ENCODE measurements at regions not wholly inside any gene's neighbourhood (a gene's known extent, or its start where the extent isn't known, plus 50 kb on each side); places are given as distances from the start of the nearest gene placed in this dataset.
"Not testable (repeated sequence)": the region's sequence is repeated elsewhere in the genome, so short reads cannot be mapped to it uniquely, and the experiment has no call there.

GRCh38 chr1:121006826-121007225 lies 117.3 kb downstream of the PPIAL4A start:
- not testable (repeated sequence) for DNase-seq (ENCODE audit: low spot score)

GRCh38 chr1:121007755-121008154 lies 118.2 kb downstream of the PPIAL4A start:
- not testable (repeated sequence) for DNase-seq (ENCODE audit: low spot score)

- DNase-seq (ENCODE audit: low spot score): not testable (repeated sequence)
These were observed 119.1 kb downstream of the PPIAL4A start for GRCh38 chr1:121008512-121009215.

- DNase-seq (ENCODE audit: low spot score): not testable (repeated sequence)
These were observed 119.9 kb downstream of the PPIAL4A start for GRCh38 chr1:121009216-121010057.

- not testable (repeated sequence) for DNase-seq (ENCODE audit: low spot score)
These were observed 120.6 kb downstream of the PPIAL4A start for GRCh38 chr1:121010141-121010540.

GRCh38 chr1:121013181-121013580 lies 123.6 kb downstream of the PPIAL4A start:
- DNase-seq (ENCODE audit: low spot score): not testable (repeated sequence)

- DNase-seq (ENCODE audit: low spot score): peak; percentile 75
These were observed 126.8 kb downstream of the PPIAL4A start for GRCh38 chr1:121016182-121017028.

GRCh38 chr1:121019715-121020349 lies 130.3 kb downstream of the PPIAL4A start:
- DNase-seq (ENCODE audit: low spot score): not testable (repeated sequence)

- peak; percentile 42 for DNase-seq (ENCODE audit: low spot score)
These were observed 131.0 kb downstream of the PPIAL4A start for GRCh38 chr1:121020350-121021236.

- DNase-seq (ENCODE audit: low spot score): not testable (repeated sequence)
These were observed 132.1 kb downstream of the PPIAL4A start for GRCh38 chr1:121021716-121022115.

GRCh38 chr1:121032878-121033494 lies 143.4 kb downstream of the PPIAL4A start:
- not testable (repeated sequence) for DNase-seq (ENCODE audit: low spot score)

GRCh38 chr1:121036792-121037191 lies 147.2 kb downstream of the PPIAL4A start:
- DNase-seq (ENCODE audit: low spot score): not testable (repeated sequence)

GRCh38 chr1:121040974-121041373 lies 143.2 kb downstream of the FAM72B start:
- not testable (repeated sequence) for DNase-seq (ENCODE audit: low spot score)

- not testable (repeated sequence) for DNase-seq (ENCODE audit: low spot score)
These were observed 142.6 kb downstream of the FAM72B start for GRCh38 chr1:121041497-121041896.

GRCh38 chr1:121042882-121043281 lies 141.3 kb downstream of the FAM72B start:
- not testable (repeated sequence) for DNase-seq (ENCODE audit: low spot score)

- DNase-seq (ENCODE audit: low spot score): not testable (repeated sequence)
These were observed 135.8 kb downstream of the FAM72B start for GRCh38 chr1:121048293-121048752.

- DNase-seq (ENCODE audit: low spot score): not testable (repeated sequence)
These were observed 135.2 kb downstream of the FAM72B start for GRCh38 chr1:121048769-121049443.

GRCh38 chr1:121050097-121050496 lies 134.0 kb downstream of the FAM72B start:
- DNase-seq (ENCODE audit: low spot score): not testable (repeated sequence)

- DNase-seq (ENCODE audit: low spot score): not testable (repeated sequence)
These were observed 132.9 kb downstream of the FAM72B start for GRCh38 chr1:121051161-121051790.
